ENCODE measurements at regions not wholly inside any gene's neighbourhood (a gene's known extent, or its start where the extent isn't known, plus 50 kb on each side); places are given as distances from the start of the nearest gene placed in this dataset.

GRCh38 chr1:191595170-191595569, 563.1 kb upstream of the RGS18 start:
- DNase-seq = no peak

DNA sequence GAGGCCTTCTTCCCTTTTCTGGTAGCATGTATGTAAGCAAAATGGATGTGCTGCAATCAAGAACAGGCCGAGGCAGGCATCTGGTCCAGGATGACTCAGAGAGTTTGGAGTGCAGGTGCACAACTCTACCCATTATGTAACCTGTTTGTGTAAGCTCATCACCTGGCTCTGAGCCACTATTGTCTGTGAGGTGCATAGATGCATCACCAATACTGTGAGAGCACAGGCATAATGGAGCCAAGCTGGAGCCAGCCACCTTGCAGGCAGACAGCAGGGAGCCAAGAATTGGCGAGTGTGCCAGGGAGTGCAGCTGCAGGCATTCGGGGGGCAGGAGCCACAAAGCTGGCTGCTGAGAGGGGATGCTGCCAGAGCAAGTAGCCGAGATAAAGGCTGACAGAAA, 549.9 kb upstream of the RGS18 start:
- peak; percentile 87 for DNase-seq

DNA sequence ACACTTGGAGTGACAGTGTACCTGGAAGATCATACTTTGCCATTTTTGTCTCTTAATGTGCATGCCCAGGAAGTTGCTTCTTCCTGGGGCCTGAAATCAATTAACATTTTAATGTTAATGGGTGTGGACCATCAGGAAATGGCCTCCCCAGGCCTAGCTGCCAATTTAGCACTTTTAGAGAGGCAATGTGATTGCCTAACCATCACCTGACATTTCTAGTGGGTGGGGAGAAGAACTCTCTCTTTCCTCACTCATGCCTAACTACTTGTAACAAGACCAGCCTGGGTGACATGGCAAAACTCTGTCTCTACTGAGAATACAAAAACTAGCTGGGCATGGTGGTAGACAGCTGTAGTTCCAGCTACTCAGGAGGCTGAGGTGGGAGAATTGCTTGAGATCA, 549.0 kb upstream of the RGS18 start:
- no peak for DNase-seq

DNA sequence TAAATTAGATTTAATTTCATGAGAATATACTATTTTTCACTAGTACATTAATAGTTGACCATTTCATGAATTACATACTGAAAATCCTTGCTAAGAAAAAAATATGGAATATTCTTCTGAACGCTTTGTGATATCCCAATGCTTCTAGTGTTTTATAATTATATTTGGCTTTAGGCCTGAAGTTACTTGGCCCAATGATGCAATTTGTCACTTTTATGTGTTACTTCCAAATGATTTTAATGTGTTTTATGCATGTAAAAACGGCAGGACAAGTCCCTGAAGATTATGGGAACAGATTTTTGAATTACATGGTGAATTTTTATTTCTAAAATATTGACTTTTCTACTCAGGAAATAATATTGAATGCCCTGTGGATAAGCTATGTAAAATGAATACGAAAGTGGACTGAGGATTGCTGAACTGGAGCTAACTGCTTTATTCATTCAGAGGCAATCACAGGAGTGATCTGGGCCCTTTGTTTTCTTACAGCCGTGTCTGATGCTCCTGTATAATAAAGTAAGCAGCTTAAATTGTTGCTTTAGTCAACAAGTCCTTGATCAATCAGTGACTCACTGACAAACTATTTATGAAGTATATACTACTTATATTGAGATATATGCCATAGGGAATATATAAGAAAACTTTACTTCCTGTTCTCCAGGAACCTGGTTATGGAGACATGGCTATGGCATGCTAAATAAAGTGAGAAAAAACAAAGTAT, 543.0 kb upstream of the RGS18 start:
- DNase-seq = no peak

DNA sequence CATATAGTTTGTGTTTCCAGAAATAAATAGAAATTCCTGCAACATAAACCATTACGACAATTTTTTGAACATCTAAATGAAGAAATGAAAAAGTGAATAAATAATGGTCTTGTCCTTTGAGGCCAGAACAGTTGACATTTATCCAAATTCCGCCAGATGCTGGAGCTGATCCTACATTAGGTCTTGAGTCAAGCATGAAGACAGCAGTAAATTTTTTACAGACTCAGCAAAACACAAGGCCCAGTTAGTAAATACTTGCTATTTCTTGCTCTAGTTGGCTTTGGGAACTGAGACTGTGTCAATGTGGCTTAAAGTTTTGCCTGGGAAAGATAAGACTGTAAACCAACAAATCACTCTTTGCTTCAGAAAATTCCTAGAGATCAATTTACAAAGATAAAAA, 540.1 kb upstream of the RGS18 start:
- DNase-seq = no peak

GRCh38 chr1:191620883-191621282, 537.4 kb upstream of the RGS18 start:
- no peak for DNase-seq

GRCh38 chr1:191624044-191624443, 534.2 kb upstream of the RGS18 start:
- no peak for DNase-seq

DNA sequence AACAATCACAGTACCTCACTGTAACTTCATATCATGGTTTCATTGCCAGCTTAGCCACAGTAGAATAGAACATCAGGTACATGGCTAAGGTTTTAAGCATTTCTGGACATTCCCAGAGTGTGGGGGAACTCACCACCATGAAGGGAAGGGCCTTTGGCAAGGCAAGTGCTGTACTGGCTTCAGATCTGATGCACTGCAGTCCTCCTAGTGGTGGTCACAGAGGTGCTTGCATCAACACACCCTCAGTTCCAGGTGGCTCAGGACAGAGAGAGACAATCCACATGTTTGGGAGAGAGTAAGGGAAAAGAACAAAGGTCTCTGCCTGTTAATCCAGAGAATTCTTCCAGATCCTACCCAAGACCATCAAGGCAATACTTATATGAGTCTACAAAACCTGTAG, 528.4 kb upstream of the RGS18 start:
- DNase-seq = no peak

DNA sequence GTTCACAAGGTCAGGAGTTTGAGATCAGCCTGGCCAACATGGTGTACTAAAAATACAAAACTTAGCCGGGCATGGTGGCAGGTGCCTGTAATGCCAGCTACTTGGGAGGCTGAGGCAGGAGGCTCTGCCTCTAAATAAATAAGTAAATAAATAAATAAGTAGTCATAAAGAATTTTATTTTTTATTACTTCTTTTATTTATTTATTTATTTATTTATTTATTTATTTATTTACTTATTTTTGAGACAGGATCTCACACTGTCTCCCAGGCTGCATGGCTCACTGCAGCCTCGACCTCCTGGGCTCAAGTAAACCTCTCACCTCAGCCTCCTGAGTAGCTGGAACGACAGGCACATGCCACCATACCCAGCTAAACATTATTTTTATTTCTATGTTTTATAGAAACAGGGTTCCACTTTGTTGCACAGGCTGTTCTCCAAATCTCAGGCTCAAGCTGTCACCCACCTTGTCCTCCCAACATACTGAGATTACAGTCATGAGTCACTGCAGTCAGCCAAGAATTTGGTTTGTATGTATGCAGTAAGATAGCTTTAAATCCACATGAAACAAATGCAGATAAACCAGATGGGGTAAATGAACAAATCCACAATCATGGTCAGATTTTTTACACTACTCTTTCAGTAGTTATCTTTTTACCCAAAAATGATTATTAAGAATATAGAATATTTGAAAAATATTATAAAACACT, 523.3 kb upstream of the RGS18 start:
- no peak for DNase-seq

GRCh38 chr1:191636345-191636744, 521.9 kb upstream of the RGS18 start:
- DNase-seq = peak; percentile 48

DNA sequence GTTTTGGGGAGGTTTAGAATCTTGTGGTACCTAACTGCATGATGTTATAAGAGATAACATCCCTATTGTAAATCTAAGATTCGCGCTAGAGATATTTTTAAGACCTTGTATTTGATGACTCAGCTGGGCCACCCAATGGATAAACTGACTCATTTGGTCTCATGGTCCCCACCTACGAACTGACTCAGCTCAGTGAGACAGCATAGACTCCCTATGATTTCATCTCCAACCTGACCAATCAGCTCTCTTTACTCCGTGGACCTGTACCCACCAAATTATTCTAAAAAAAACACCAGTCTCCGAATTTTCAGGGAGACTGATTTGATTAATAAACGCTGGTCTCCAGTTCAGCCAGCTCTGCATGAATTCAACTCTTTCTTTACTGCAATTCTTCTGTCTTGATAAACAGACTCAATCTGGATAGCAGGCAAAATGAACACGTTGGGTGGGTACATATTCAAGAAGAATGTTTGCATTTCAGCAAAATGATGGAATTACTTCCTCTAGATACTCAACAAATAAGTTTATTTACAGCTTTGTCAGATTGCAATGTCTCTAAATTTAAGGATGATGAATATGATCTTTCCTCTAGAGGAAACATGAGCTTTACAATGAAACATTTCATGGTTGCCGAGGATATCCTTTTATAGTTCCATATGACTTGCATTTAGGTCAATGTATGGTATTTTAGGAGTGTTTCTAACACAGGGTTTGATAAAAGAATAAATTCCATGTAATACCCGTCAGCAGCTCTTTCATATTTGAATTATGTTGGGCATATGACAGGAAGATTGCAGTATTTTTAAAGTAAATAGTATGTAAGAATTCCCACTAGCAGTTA, 516.6 kb upstream of the RGS18 start:
- no peak for DNase-seq

DNA sequence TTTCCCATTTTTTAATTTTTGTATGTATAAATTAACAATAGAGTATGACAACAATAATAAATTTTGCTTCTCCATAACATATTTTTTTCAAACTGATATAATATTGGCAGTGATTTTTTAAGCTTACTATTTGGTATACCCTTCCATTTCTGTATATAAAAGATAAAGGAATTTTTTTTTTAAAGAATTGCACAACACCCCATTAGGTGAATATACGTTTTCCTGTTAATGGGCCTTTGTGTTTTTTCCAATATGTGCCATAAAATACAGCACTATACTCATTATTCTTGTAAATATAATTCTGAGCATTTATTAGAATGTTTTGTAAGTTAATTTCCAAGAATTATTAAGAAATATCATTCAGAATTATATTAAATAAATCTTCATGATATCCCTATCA, 515.2 kb upstream of the RGS18 start:
- no peak for DNase-seq

- no peak for DNase-seq
Observed at GRCh38 chr1:191648939-191649338, 509.3 kb upstream of the RGS18 start.

- no peak for DNase-seq
Observed at GRCh38 chr1:191662051-191662450, 496.2 kb upstream of the RGS18 start.

GRCh38 chr1:191662746-191663145, 495.5 kb upstream of the RGS18 start:
- DNase-seq = no peak

DNA sequence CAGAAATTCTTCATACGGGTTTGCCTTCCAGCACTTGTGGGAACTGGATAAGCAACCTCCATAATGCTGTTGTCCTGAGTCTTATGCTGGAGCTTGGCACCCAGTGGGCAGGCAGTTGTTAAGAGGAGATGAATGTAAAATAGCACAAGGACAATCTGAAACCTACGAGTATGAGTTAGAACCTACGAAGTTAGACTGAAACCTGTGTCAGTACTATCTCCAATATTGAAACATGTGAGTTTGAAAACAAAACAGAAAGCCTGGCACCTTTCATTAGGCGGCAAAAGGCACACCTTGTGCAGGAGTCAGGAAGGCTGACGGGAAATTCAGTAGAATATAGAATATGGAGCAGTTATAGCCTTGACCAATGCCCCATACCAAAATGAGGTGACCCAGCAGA, 489.7 kb upstream of the RGS18 start:
- no peak for DNase-seq

DNA sequence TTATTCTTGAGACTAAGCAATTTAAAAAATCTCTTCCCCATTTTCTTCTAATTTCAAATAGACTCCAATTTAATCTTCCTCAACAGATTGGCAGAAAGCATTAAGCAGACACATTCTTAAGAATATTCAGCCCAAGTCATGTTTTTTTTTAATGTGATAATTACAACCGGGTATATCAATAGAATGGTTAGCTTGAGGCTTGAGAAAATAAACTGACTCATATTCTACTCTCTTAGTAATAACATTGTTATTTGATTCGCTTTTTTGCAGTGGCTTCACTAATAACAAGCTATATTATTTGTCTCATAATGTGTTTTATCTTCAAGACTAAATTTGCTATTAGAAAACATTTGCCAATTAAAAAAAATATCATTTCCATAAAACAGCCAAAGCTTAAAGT, 488.6 kb upstream of the RGS18 start:
- no peak for DNase-seq

DNA sequence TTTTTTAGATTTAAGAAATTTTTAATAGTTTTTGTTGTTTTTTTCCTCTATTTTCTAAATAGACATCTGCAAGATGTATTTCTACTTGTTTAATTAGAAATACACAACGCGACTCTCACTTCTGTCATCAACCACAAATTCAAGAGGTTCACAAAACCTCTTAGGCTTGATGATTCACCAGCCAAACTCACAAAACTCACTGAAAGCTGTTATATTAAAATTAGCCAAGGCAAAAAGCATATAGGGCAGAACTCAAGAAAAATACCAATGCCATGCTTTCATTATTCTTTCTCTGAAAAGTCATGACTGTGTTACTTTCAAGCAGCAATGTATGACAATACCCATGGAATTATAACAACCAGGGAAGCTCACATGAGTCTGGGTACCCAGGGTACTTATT, 487.0 kb upstream of the RGS18 start:
- no peak for DNase-seq

DNA sequence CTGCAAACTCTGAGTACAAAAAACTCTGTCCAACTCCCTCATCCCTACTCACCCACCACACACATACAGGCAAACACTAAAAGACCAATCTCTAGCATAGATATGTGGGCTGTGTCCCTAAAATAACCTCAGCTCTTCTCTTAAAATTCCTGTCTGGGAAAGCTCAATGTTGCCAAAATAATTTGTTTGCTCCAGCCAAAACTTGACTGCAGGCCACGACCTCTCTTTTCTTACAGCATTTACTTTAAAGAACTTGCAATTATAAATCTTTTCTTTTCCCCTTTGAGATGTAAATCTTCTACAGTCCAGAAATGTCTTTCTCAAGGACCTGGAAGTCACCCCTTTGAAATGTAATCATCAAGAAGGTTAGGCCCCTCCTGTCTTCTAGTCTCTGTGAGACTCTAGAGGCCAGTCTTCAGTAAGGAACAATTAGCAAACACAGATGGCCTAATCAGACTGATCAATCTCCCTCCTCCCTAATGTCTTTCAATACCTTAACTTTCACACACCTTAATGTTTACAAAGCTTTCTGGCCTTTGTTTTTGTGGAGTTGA, 483.6 kb upstream of the RGS18 start:
- no peak for DNase-seq

GRCh38 chr1:191675856-191676783, 482.1 kb upstream of the RGS18 start:
- DNase-seq = no peak

- DNase-seq = no peak
Observed at GRCh38 chr1:191685669-191686068, 472.6 kb upstream of the RGS18 start.

- DNase-seq = no peak
Observed at GRCh38 chr1:191687721-191688120, 470.5 kb upstream of the RGS18 start.

Measured in NCI-H510A treated with DMSO at 0.1 percent for 48 hours (cell line).